Endothelial cell of umbilical vein (primary cell): ENCODE measurements at regions not wholly inside any gene's neighbourhood (a gene's known extent, or its start where the extent isn't known, plus 50 kb on each side); places are given as distances from the start of the nearest gene placed in this dataset.

Experiments
- BruUV-seq: library from RNA; stranded (reverse); fragments of 400-500 nt; replicated peaks from 2 replicates; lab custom pipeline; 2021; lab: Mats Ljungman, UMichigan
- CTCF ChIA-PET: fragments of 300-600, 350-600 bp; sonication (Branson Sonifier 250); formaldehyde crosslinking; loops from one replicate; lab custom pipeline; 2021; ENCODE audit warnings: antibody characterized with exemption, inconsistent platforms; lab: Charles Lee
- POLR2A ChIA-PET: fragments of 300-600, 350-600 bp; sonication (Branson Sonifier 250); formaldehyde crosslinking; loops from one replicate; lab custom pipeline; 2021; ENCODE audit warnings: antibody characterized with exemption, inconsistent platforms; lab: Charles Lee
- DNase-seq: peaks from one replicate; pipeline ENCODE4 v3.0.0-alpha.2; 2011; ENCODE audit warnings: low read depth, low spot score
- FAIRE-seq: peaks from 2 replicates; lab custom pipeline; 2011; peaks lifted over from hg19 to GRCh38; lab: Jason Lieb, UNC
- H2AFZ ChIP-seq: 2 replicates; pipeline ENCODE4 v1.6.0; 2012; ENCODE audit warnings: low read depth, low read length, control low read depth, inconsistent platforms
- H3K27ac ChIP-seq: 2 replicates; pipeline ENCODE4 v1.5.1; 2011; ENCODE audit warnings: low read depth, mild to moderate bottlenecking, control low read depth, low read length, moderate library complexity; ENCODE audit not compliant: insufficient read depth
- H3K27me3 ChIP-seq, 2 experiments: 2 replicates each; pipeline versions ENCODE4 v1.6.0 to v1.6.1; 2011; ENCODE audit warnings: low read length in 2 of 2, mixed read lengths in 1 of 2; ENCODE audit not compliant: control insufficient read depth in 2 of 2, insufficient read depth in 2 of 2
- H3K36me3 ChIP-seq, 2 experiments: 2 replicates in 1 of 2; 3 replicates in 1 of 2; pipeline ENCODE4 v1.5.1; 2011; ENCODE audit warnings: low read length in 2 of 2, mild to moderate bottlenecking in 1 of 2, moderate library complexity in 1 of 2; ENCODE audit not compliant: control insufficient read depth in 2 of 2, insufficient read depth in 2 of 2; ENCODE audit errors: extremely low read depth in 1 of 2
- H3K4me1 ChIP-seq: 3 replicates; pipeline ENCODE4 v1.5.1; 2011; ENCODE audit warnings: mild to moderate bottlenecking, low read length; ENCODE audit not compliant: control insufficient read depth, insufficient read depth; ENCODE audit errors: extremely low read depth
- H3K4me2 ChIP-seq: 2 replicates; pipeline ENCODE4 v1.6.1; 2011; ENCODE audit warnings: low read length, control low read depth, mixed read lengths; ENCODE audit not compliant: insufficient read depth
- H3K4me3 ChIP-seq, 3 experiments: fragments of 200-600 bp in 1 of 3; sonication (generic), shearing (Covaris generic) in 1 of 3; replicated peaks in 1 of 3; 2 replicates each; pipeline ENCODE4 v1.5.1; 2011 to 2016; ENCODE audit warnings: control low read depth in 3 of 3, low read length in 3 of 3, mild to moderate bottlenecking in 2 of 3, inconsistent platforms in 1 of 3, low read depth in 1 of 3, moderate library complexity in 1 of 3; ENCODE audit not compliant: insufficient read depth in 1 of 3
- H3K79me2 ChIP-seq: 2 replicates; pipeline ENCODE4 v1.6.0; 2012; ENCODE audit warnings: low read length, inconsistent platforms; ENCODE audit not compliant: control insufficient read depth, insufficient read depth
- H3K9ac ChIP-seq: replicated peaks from 2 replicates; pipeline ENCODE3; 2011; ENCODE audit warnings: low read length, control low read depth; ENCODE audit not compliant: insufficient read depth; ENCODE audit errors: extremely low read depth
- H3K9me1 ChIP-seq: replicated peaks from 3 replicates; pipeline ENCODE4 v1.6.0; 2011; ENCODE audit warnings: mild to moderate bottlenecking, low read length; ENCODE audit not compliant: control insufficient read depth, insufficient read depth; ENCODE audit errors: extremely low read depth
- H3K9me3 ChIP-seq: replicated peaks from 2 replicates; pipeline ENCODE4 v1.5.1; 2012; ENCODE audit warnings: low read length, inconsistent platforms; ENCODE audit not compliant: control insufficient read depth, insufficient read depth
- H4K20me1 ChIP-seq: replicated peaks from 2 replicates; pipeline ENCODE3; 2011; ENCODE audit warnings: mild to moderate bottlenecking, low read length; ENCODE audit not compliant: control insufficient read depth, insufficient read depth; ENCODE audit errors: extremely low read depth
- CTCF ChIP-seq, 2 donors: IDR thresholded peaks; 1 replicate in 1 of 2; 2 replicates in 1 of 2; pipeline ENCODE4 v1.5.1; 2011; ENCODE audit warnings: low read length in 2 of 2, mild to moderate bottlenecking in 2 of 2, moderate library complexity in 2 of 2, control low read depth in 1 of 2, inconsistent platforms in 1 of 2, low read depth in 1 of 2; ENCODE audit not compliant: insufficient read depth in 1 of 2; ENCODE audit errors: extremely low read depth in 1 of 2
- EZH2 ChIP-seq: IDR thresholded peaks from 2 replicates; pipeline ENCODE4 v1.6.1; 2012; ENCODE audit warnings: borderline replicate concordance, low read depth, mild to moderate bottlenecking, moderate library complexity, low read length, inconsistent platforms; ENCODE audit not compliant: severe bottlenecking
- FOS ChIP-seq: IDR thresholded peaks from 2 replicates; pipeline ENCODE4 v1.6.1; 2011; ENCODE audit warnings: mild to moderate bottlenecking, low read length, moderate library complexity, borderline replicate concordance; ENCODE audit not compliant: insufficient read depth
- GATA2 ChIP-seq: IDR thresholded peaks from 2 replicates; pipeline ENCODE4 v1.7.0; 2011; ENCODE audit warnings: low read depth, mild to moderate bottlenecking, moderate library complexity, mixed read lengths, low read length; ENCODE audit not compliant: insufficient read length, insufficient read depth
- JUN ChIP-seq: IDR thresholded peaks from 2 replicates; pipeline ENCODE4 v1.6.1; 2011; ENCODE audit warnings: borderline replicate concordance, low read depth; ENCODE audit not compliant: insufficient read length, insufficient read depth
- MAX ChIP-seq: IDR thresholded peaks from 2 replicates; pipeline ENCODE4 v1.6.1; 2011; ENCODE audit not compliant: insufficient read depth, insufficient read length
- MYC ChIP-seq: IDR thresholded peaks from one replicate; pipeline ENCODE4 v1.6.1; 2011; ENCODE audit warnings: mild to moderate bottlenecking, low read depth, low read length
- POLR2A ChIP-seq: IDR thresholded peaks from 2 replicates; pipeline ENCODE4 v1.6.1; 2012; ENCODE audit warnings: low read depth, mild to moderate bottlenecking, control low read depth, low read length
- POLR2AphosphoS5 ChIP-seq: IDR thresholded peaks from 2 replicates; pipeline ENCODE4 v1.6.1; 2012; ENCODE audit warnings: low read depth, mild to moderate bottlenecking, control low read depth, low read length, moderate library complexity; ENCODE audit not compliant: insufficient read depth
- dilution Hi-C: fragments of 300-500 bp; cut with MboI; formaldehyde crosslinking; loops from one replicate; pipeline ENCODE4 v1.15.0; 2019; ENCODE audit warnings: low sequenced_read_pairs; ENCODE audit not compliant: extremely low pct_ligation_motif_present
- intact Hi-C: fragments of 100-400 bp; cut with micrococcal nuclease; formaldehyde crosslinking; loops from one replicate; pipeline ENCODE4 v1.10.0; 2022

GRCh38 chr14:22282949-22283348 is 306.1 kb downstream of the DAD1 start:
- H2AFZ ChIP-seq = no peak overlapping the region
- TF ChIP-seq POLR2AphosphoS5 (no peak), EZH2 (no peak), GATA2 (no peak), MAX (no peak), FOS (no peak), POLR2A (no peak), MYC (no peak), CTCF (IDR thresholded peaks at IDR 0.05; ENCODE audit: extremely low read depth in 1 of 2, insufficient read depth in 1 of 2, low read depth in 1 of 2, low read length in 2 of 2) (no peak), JUN (no peak)
- no peak for FAIRE-seq
- POLR2A ChIA-PET = no interaction called here
- no peak for DNase-seq
- no peak overlapping the region for H3K9ac ChIP-seq
- BruUV-seq = no TSS peak
- intact Hi-C loops = no loop called here
- CTCF ChIA-PET = interaction anchor here (1.0 to 2.4 kb wide), 2 partner anchors 12 to 61 kb away, joined by 3 to 6 read pairs; no protein-coding TSS in a partner anchor
- H3K4me1 ChIP-seq = peaks cover 2% of the 10 kb centered on the region
- dilution Hi-C loops = no loop called here
- H3K27me3 ChIP-seq = peaks cover 0 to 3% of the 10 kb centered on the region in 2 experiments
- H3K79me2 ChIP-seq = no peaks in the 10 kb centered on the region
- H3K4me2 ChIP-seq = no peak overlapping the region
- H3K4me3 ChIP-seq = no peak overlapping the region
- no peaks in the 10 kb centered on the region for H3K36me3 ChIP-seq
- no peaks in the 10 kb centered on the region for H3K9me1 ChIP-seq
- H4K20me1 ChIP-seq = no peaks in the 10 kb centered on the region
- H3K27ac ChIP-seq = no peak overlapping the region
- no peaks in the 10 kb centered on the region for H3K9me3 ChIP-seq
